CD4-positive, alpha-beta T cell treated with Interleukin-6 for 4 hours (primary cell): ENCODE measurements at regions not wholly inside any gene's neighbourhood (a gene's known extent, or its start where the extent isn't known, plus 50 kb on each side); places are given as distances from the start of the nearest gene placed in this dataset.

Experiments used
- DNase-seq: peaks from one replicate; pipeline ENCODE4 v3.0.0-alpha.2; 2020; ENCODE audit warnings: mixed read lengths

- DNase-seq: no peak
Measured at GRCh38 chr3:111359261-111360030, 182.6 kb upstream of the CD96 start.

- DNase-seq: no peak
Measured at GRCh38 chr3:111362381-111363009, 179.5 kb upstream of the CD96 start.

- DNase-seq: no peak
Measured at GRCh38 chr3:111366515-111366914, 175.5 kb upstream of the CD96 start.

- no peak for DNase-seq
Measured at GRCh38 chr3:111368056-111368455, 173.9 kb upstream of the CD96 start.

GRCh38 chr3:111369958-111370357 is 172.0 kb upstream of the CD96 start:
- DNase-seq: no peak

GRCh38 chr3:111373239-111373638 is 168.8 kb upstream of the CD96 start:
- DNase-seq: no peak

GRCh38 chr3:111373861-111374260 is 168.1 kb upstream of the CD96 start:
- DNase-seq: no peak

GRCh38 chr3:111385971-111386495 is 156.0 kb upstream of the CD96 start:
- DNase-seq: no peak

GRCh38 chr3:111392894-111393398 is 149.1 kb upstream of the CD96 start:
- peak; percentile 63 for DNase-seq

- no peak for DNase-seq
Measured at GRCh38 chr3:111412656-111413055, 129.3 kb upstream of the CD96 start.

- DNase-seq: no peak
Measured at GRCh38 chr3:111414531-111414930, 127.5 kb upstream of the CD96 start.

GRCh38 chr3:111415018-111415417 is 127.0 kb upstream of the CD96 start:
- DNase-seq: no peak

GRCh38 chr3:111418391-111418790 is 123.6 kb upstream of the CD96 start:
- no peak for DNase-seq

- DNase-seq: no peak
Measured at GRCh38 chr3:111428301-111428700, 113.7 kb upstream of the CD96 start.

GRCh38 chr3:111434941-111435622 is 106.9 kb upstream of the CD96 start:
- DNase-seq: no peak

GRCh38 chr3:111438283-111438682 is 103.7 kb upstream of the CD96 start:
- DNase-seq: no peak

- DNase-seq: no peak
Measured at GRCh38 chr3:111454551-111454950, 87.4 kb upstream of the CD96 start.

GRCh38 chr3:111465081-111465670 is 76.8 kb upstream of the CD96 start:
- no peak for DNase-seq

- no peak for DNase-seq
Measured at GRCh38 chr3:111470032-111470431, 72.0 kb upstream of the CD96 start.

- DNase-seq: no peak
Measured at GRCh38 chr3:111471831-111472230, 70.2 kb upstream of the CD96 start.

GRCh38 chr3:111472556-111472955 is 69.4 kb upstream of the CD96 start:
- no peak for DNase-seq

- no peak for DNase-seq
Measured at GRCh38 chr3:111473550-111473949, 68.4 kb upstream of the CD96 start.

- no peak for DNase-seq
Measured at GRCh38 chr3:111476701-111477100, 65.3 kb upstream of the CD96 start.
